ENCODE measurements at regions not wholly inside any gene's neighbourhood (a gene's known extent, or its start where the extent isn't known, plus 50 kb on each side); places are given as distances from the start of the nearest gene placed in this dataset.

- CTCF ChIA-PET, result interaction anchor here (0.7 kb wide), 1 partner anchor 1449 kb away, joined by 3 read pairs; no protein-coding TSS in a partner anchor
- Histone ChIP-seq H3K4me3 (ENCODE audit: low read depth, low read length) (no peak overlapping the region), H3K36me3 (ENCODE audit: control insufficient read depth, insufficient read depth, low read length) (no peaks in the 10 kb centered on the region), H3K27me3 (ENCODE audit: control insufficient read depth, insufficient read depth, low read length) (no peaks in the 10 kb centered on the region)
- TF ChIP-seq CTCF (IDR thresholded peaks at IDR 0.05; ENCODE audit: insufficient read depth, low read depth, low read length), result peak; percentile 68
- no peak for DNase-seq (ENCODE audit: low read depth)
- POLR2A ChIA-PET, result no interaction called here
Measured at GRCh38 chr1:192445839-192446489, 129.2 kb downstream of the RGS21 start.

- TF ChIP-seq CTCF (IDR thresholded peaks at IDR 0.05; ENCODE audit: insufficient read depth, low read depth, low read length), result no peak
- Histone ChIP-seq H3K4me3 (ENCODE audit: low read depth, low read length) (no peak overlapping the region), H3K27me3 (ENCODE audit: control insufficient read depth, insufficient read depth, low read length) (no peaks in the 10 kb centered on the region), H3K36me3 (ENCODE audit: control insufficient read depth, insufficient read depth, low read length) (no peaks in the 10 kb centered on the region)
- CTCF ChIA-PET, result no interaction called here
- no peak for DNase-seq (ENCODE audit: low read depth)
- POLR2A ChIA-PET, result no interaction called here
Measured at GRCh38 chr1:192448026-192448578, 127.5 kb upstream of the RGS1 start.

GRCh38 chr1:192453360-192453992 lies 122.1 kb upstream of the RGS1 start:
- no peak for TF ChIP-seq CTCF (IDR thresholded peaks at IDR 0.05; ENCODE audit: insufficient read depth, low read depth, low read length)
- ChIA-PET CTCF (no interaction called here), POLR2A (no interaction called here)
- no peak for DNase-seq (ENCODE audit: low read depth)
- no peaks in the 10 kb centered on the region for H3K36me3 ChIP-seq (ENCODE audit: control insufficient read depth, insufficient read depth, low read length)
- H3K27me3 ChIP-seq (ENCODE audit: control insufficient read depth, insufficient read depth, low read length), result no peaks in the 10 kb centered on the region
- no peak overlapping the region for H3K4me3 ChIP-seq (ENCODE audit: low read depth, low read length)

GRCh38 chr1:192459467-192459866 lies 116.1 kb upstream of the RGS1 start:
- ChIA-PET POLR2A (interaction anchor here (0.6 kb wide), 1 partner anchor 8 kb away, joined by 3 read pairs; no protein-coding TSS in a partner anchor), CTCF (interaction anchor here (0.6 kb wide), 1 partner anchor 141 kb away, joined by 4 read pairs; no protein-coding TSS in a partner anchor)
- no peak for TF ChIP-seq CTCF (IDR thresholded peaks at IDR 0.05; ENCODE audit: insufficient read depth, low read depth, low read length)
- no peak overlapping the region for H3K4me3 ChIP-seq (ENCODE audit: low read depth, low read length)
- no peak for DNase-seq (ENCODE audit: low read depth)
- no peaks in the 10 kb centered on the region for H3K27me3 ChIP-seq (ENCODE audit: control insufficient read depth, insufficient read depth, low read length)
- no peaks in the 10 kb centered on the region for H3K36me3 ChIP-seq (ENCODE audit: control insufficient read depth, insufficient read depth, low read length)

GRCh38 chr1:192461684-192462083 lies 113.9 kb upstream of the RGS1 start:
- H3K4me3 ChIP-seq (ENCODE audit: low read depth, low read length), result no peak overlapping the region
- ChIA-PET CTCF (interaction anchor here (0.5 to 0.9 kb wide), 3 partner anchors 16 to 374 kb away, joined by 3 to 4 read pairs (median 3); no protein-coding TSS in a partner anchor), POLR2A (no interaction called here)
- H3K27me3 ChIP-seq (ENCODE audit: control insufficient read depth, insufficient read depth, low read length), result no peaks in the 10 kb centered on the region
- H3K36me3 ChIP-seq (ENCODE audit: control insufficient read depth, insufficient read depth, low read length), result no peaks in the 10 kb centered on the region
- no peak for TF ChIP-seq CTCF (IDR thresholded peaks at IDR 0.05; ENCODE audit: insufficient read depth, low read depth, low read length)
- no peak for DNase-seq (ENCODE audit: low read depth)

Measured in BJ (cell line).